ENCODE measurements at regions not wholly inside any gene's neighbourhood (a gene's known extent, or its start where the extent isn't known, plus 50 kb on each side); places are given as distances from the start of the nearest gene placed in this dataset.

- TF ChIP-seq MYNN (IDR thresholded peaks at IDR 0.05) (no peak), MYNN (CRISPR knock-in tag; IDR thresholded peaks at IDR 0.05) (no peak), SRSF1 (IDR thresholded peaks at IDR 0.05; ENCODE audit: low read depth, low read length) (no peak), ETS2 (tag; IDR thresholded peaks at IDR 0.05; ENCODE audit: borderline replicate concordance, poor library complexity, severe bottlenecking) (no peak), ATF4 (CRISPR knock-in tag; IDR thresholded peaks at IDR 0.05) (peak; percentile 25; the same call in 1 of the 2 replicates), CXXC5 (CRISPR knock-in tag; IDR thresholded peaks at IDR 0.05) (no peak), NFE2L1 (tag; IDR thresholded peaks at IDR 0.05; ENCODE audit: borderline replicate concordance, low read depth) (peak; percentile 47)
Measured at GRCh38 chr6:134436950-134437349, 119.0 kb upstream of the SGK1 start (continued).

- Histone ChIP-seq H4K20me1 (replicated peaks; ENCODE audit: control insufficient read depth, insufficient read depth, low read length) (no peaks in the 10 kb centered on the region), H3K4me1 (replicated peaks in 1 of 2; ENCODE audit: control insufficient read depth in 2 of 2, insufficient read depth in 2 of 2, low read length in 2 of 2) (peaks cover 0 to 17% of the 10 kb centered on the region in 2 experiments; a peak in 3 of 5 replicates), H2AFZ (ENCODE audit: low read depth, low read length) (peak overlapping the region; percentile 74), H3K9ac (ENCODE audit: insufficient read depth in 1 of 2, low read depth in 2 of 2, low read length in 2 of 2) (peak overlapping the region in 1 of 2 experiments; percentile 29; a peak in 3 of 4 replicates), H3K79me2 (ENCODE audit: control insufficient read depth, insufficient read depth, low read length) (no peaks in the 10 kb centered on the region), H3K4me3 (no peak overlapping the region), H3K9me3 (replicated peaks; ENCODE audit: control insufficient read depth, insufficient read depth, low read depth, low read length) (no peaks in the 10 kb centered on the region), H3K36me3 (ENCODE audit: control insufficient read depth, insufficient read depth, low read length) (no peaks in the 10 kb centered on the region), H3K9me1 (ENCODE audit: control insufficient read depth, insufficient read depth, low read length) (no peaks in the 10 kb centered on the region), H3K27me3 (ENCODE audit: control insufficient read depth in 2 of 2, insufficient read depth in 2 of 2, low read length in 2 of 2) (no peaks in the 10 kb centered on the region; a peak in 1 of 5 replicates), H3K27ac (ENCODE audit: extremely low read depth, low read depth, low read length) (peak overlapping the region; percentile 70; the same call in 2 of the 3 replicates), H3K4me2 (ENCODE audit: insufficient read depth, low read length) (peak overlapping the region; percentile 70)
- ChIA-PET CTCF (ENCODE audit: low intra/inter-chr PET ratio) (no interaction called here), POLR2A (interaction anchor here (0.6 to 1.7 kb wide), 5 partner anchors 10 to 262 kb away, joined by 3 read pairs; no protein-coding TSS in a partner anchor)
- in situ Hi-C loops (cut with MboI) (no loop called here), intact Hi-C loops (cut with micrococcal nuclease) (loop anchor here (5.0 kb wide), 1 partner anchor 259 kb away; no protein-coding TSS in a partner anchor)
- BruUV-seq (replicated peaks), result no TSS peak
- DNase-seq (ENCODE audit: extremely low read depth in 1 of 4, low spot score in 3 of 4) (peak; percentile 62 to 87 (median 70)), FAIRE-seq (peak; percentile 97), ATAC-seq (peak; percentile 98)
- whole genome bisulfite sequencing (ENCODE audit: insufficient coverage, low coverage, missing lambda C conversion rate), result under 1% methylated on average over 9 of the region's 9 CpGs
- TF ChIP-seq CC2D1A (IDR thresholded peaks at IDR 0.05) (0 out of 2 replicates have a peak, but pooled peaks have one; percentile 13), HDGF (IDR thresholded peaks at IDR 0.05) (no peak), RAD21 (CRISPR knock-in tag; conservative IDR thresholded peaks at IDR 0.05 in 1 of 2, IDR thresholded peaks at IDR 0.05 in 1 of 2) (peak; percentile 9 to 14; a peak in 1 of 4 replicates), SMARCE1 (IDR thresholded peaks at IDR 0.05) (peak; percentile 74), PYGO2 (tag; IDR thresholded peaks at IDR 0.05) (no peak), GABPB1 (CRISPR knock-in tag; IDR thresholded peaks at IDR 0.05) (no peak), ZNF717 (CRISPR knock-in tag; IDR thresholded peaks at IDR 0.05) (no peak), U2AF2 (optimal IDR thresholded peaks at IDR 0.05; ENCODE audit: low read depth, low read length) (no peak), FOSL1 (tag; conservative IDR thresholded peaks at IDR 0.05) (peak; percentile 95), POLR2G (IDR thresholded peaks at IDR 0.05; ENCODE audit: low read depth, low read length) (no peak), NR2F6 (CRISPR knock-in tag; IDR thresholded peaks at IDR 0.05) (no peak), HOMEZ (CRISPR knock-in tag; IDR thresholded peaks at IDR 0.05) (no peak), NUFIP1 (IDR thresholded peaks at IDR 0.05; ENCODE audit: partially characterized antibody) (no peak)
Measured at GRCh38 chr6:134436281-134436815, 118.4 kb upstream of the SGK1 start.
